GM21447 (cell line): ENCODE measurements at regions not wholly inside any gene's neighbourhood (a gene's known extent, or its start where the extent isn't known, plus 50 kb on each side); places are given as distances from the start of the nearest gene placed in this dataset.

Experiments
- ATAC-seq: cut with Tn5 transposase; IDR thresholded peaks from one replicate; pipeline ENCODE4 v1.9.1; 2021; ENCODE audit not compliant: unreplicated experiment

GRCh38 chr17:69819316-69820087 lies 255.5 kb upstream of the KCNJ16 start:
- ATAC-seq, result no peak

DNA sequence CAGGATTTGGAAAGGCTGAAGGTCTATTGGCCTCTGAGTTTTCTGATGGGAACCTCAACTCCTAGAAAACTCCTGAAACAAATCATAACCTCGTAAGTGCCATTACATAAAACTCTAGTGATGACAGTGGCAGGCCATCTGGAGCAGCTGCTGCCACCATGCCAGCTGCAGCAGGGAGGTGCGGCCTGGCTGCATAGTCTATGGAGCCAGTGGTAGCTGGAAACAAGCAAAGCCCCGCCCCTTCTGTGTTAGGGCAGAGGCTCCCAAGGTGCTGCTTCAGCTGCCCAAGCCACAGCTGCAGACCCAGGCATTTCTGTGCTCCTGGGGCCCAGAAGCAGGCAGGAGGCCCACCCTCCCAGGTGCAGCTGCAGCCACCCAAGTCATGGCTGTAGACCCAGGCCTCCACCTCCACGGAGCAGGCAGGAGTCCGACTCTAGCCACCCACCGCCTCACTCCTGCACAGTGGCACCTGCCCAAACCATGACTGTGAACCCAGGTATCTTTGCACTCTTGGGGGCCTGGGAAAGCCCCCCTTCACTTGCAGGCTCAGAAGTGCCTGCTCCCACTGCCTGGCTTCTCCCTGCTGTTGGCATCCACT lies 254.1 kb upstream of the KCNJ16 start:
- ATAC-seq, result no peak

GRCh38 chr17:69822314-69822875 lies 252.6 kb upstream of the KCNJ16 start:
- no peak for ATAC-seq

- no peak for ATAC-seq
Measured at GRCh38 chr17:69828087-69828486, 246.9 kb upstream of the KCNJ16 start.

DNA sequence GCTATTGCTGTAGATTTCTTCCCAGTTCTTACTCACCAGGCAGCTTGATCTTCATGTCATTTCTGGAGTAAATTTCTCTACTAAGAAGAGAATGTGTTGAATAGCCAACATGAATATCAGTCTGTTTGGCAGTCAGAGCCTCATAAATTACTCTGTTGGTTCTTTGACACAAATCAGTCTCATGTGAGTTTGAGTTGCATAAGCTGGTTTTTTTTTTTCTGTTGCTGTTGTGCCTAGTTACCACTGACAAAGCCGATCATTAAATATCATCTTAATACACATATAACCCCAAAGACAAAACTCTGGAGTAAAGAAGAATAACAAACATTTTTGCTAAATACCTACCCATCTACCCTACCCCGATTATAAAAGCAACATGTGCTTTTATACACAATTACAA lies 240.5 kb upstream of the KCNJ16 start:
- no peak for ATAC-seq

GRCh38 chr17:69851736-69852135 lies 223.3 kb upstream of the KCNJ16 start:
- no peak for ATAC-seq

GRCh38 chr17:69853541-69854224 lies 221.3 kb upstream of the KCNJ16 start:
- ATAC-seq, result no peak

- ATAC-seq, result no peak
Measured at GRCh38 chr17:69854225-69854780, 220.7 kb upstream of the KCNJ16 start.

GRCh38 chr17:69856946-69857345 lies 218.1 kb upstream of the KCNJ16 start:
- ATAC-seq, result no peak

- no peak for ATAC-seq
Measured at GRCh38 chr17:69857412-69857835, 217.6 kb upstream of the KCNJ16 start.

DNA sequence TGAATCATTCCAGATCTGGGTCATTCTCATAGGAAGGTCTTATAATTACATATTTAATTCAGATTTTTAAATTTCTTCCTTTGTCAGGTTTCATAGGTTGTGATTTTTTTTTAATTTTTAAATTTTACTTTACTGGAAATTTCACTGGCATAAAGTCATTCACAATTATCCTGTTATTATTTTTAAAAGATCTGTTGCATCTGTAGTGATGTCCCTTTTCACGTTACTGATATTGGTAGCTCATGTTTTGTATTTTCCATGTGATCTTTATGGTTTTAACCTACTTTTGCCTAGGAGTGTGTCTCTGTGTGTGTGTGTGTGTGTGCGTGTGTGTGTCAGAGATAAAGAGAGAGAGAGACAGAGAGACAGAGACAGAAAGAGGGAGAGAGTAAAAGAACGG lies 216.6 kb upstream of the KCNJ16 start:
- no peak for ATAC-seq

- no peak for ATAC-seq
Measured at GRCh38 chr17:69860142-69860680, 214.8 kb upstream of the KCNJ16 start.

DNA sequence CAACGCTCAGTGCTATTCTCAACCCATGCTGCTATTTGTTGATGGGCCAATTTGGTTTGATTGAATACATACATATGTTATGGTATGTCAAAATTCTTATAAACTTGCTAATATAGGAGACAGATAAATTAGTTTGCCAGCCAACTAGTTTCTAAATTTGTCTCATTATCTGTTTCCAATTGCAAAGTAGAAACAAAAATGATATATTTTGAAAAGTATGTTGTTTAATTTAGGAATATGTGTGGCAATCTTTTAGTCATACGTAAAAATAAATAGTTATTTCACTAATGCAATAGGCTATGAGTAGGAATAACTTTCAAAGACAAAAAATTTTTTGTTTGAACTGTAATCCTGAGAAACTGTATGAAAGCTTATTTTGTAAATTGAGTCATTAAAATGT lies 210.6 kb upstream of the KCNJ16 start:
- no peak for ATAC-seq

GRCh38 chr17:69869667-69870066 lies 205.4 kb upstream of the KCNJ16 start:
- peak; percentile 85 for ATAC-seq

DNA sequence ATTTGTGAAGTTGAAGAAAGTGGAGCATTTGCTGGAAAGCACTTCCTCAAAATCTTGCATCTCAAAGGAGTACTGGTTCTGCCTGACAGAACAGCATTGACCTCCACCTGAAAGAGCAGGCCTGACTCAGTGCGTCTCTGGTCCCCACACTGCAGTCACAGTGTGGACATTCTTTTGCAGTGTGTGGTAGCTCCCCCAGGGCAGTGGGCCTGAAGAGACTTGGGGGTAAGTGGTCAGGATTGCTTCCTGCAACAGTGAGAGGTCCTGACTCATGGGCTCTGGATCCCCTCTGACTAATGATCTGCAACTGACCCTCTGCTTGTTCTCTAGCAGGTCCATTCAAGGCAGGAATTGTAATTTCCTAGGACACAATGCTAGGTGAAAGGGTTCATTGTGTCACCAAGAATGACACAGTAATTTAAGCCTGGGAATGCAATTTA lies 204.9 kb upstream of the KCNJ16 start:
- ATAC-seq, result peak; percentile 51

DNA sequence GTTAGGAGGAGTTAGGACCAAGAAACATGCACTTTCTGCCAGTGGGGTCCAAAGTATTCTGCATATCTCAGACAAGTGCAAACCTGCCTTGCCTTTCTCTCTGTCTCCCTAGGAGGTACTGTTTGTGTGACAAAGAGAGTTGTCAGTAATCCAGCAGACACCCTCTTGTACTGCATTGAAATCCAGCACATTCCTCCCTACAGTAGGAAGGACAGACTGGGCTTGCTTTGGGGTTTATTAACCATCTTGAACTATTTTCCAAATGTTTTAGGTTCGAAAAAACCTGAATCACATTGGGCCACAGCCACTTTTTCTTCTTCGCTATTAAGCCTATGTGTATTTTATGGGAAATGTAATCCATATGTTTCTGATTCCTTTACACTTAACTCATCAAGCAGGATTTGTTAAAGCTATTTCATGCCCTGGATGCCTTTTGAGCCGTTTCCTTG lies 204.2 kb upstream of the KCNJ16 start:
- no peak for ATAC-seq

GRCh38 chr17:69871318-69871717 lies 203.7 kb upstream of the KCNJ16 start:
- ATAC-seq, result no peak

DNA sequence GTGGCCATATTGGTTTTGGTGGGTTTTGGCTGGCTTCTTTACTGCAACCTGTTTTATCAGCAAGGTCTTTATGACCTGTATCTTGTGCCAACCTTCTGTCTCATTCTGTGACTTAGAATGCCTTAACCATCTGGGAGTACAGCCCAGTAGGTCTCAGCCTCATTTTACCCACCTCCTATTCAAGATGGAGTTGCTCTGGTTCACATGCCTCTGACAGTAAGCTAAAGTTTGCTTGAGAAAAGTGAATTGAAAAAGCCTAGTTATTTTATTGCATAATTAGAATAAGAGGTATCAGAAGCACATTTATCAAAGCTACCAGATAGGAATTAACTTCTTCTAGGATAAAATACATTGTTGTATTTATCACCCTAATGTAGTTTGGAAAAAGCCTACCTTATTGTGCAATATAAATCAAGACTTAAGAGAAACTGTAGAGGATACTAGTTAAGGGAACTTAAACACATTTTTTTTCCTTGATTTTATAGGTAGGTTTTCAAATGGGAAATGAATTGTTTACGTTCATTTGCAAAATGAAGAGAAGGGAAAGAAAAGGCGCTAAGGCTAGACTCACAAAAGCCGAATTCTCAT lies 202.3 kb upstream of the KCNJ16 start:
- no peak for ATAC-seq

- ATAC-seq, result no peak
Measured at GRCh38 chr17:69874175-69874670, 200.8 kb upstream of the KCNJ16 start.

DNA sequence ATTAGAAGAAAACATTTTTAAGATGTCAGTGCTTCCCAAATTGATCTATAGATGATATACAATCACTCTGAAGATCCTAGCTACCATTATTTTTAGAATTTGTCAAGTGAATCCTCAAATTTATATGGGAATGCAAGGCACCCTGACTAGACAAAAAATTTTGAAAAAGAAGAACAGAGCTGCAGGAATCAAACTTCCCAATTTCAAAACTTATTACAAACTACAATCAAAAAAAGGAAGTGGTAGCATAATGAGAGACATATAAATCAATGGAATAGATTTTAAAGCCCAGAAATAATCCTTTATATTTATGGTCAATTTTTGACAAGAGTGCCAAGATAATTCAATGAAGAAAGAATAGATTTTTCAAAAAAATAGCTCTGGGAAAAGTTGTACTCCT lies 198.3 kb upstream of the KCNJ16 start:
- no peak for ATAC-seq

- ATAC-seq, result no peak
Measured at GRCh38 chr17:69878661-69879060, 196.4 kb upstream of the KCNJ16 start.
